ENCODE measurements at regions not wholly inside any gene's neighbourhood (a gene's known extent, or its start where the extent isn't known, plus 50 kb on each side); places are given as distances from the start of the nearest gene placed in this dataset.

DNA sequence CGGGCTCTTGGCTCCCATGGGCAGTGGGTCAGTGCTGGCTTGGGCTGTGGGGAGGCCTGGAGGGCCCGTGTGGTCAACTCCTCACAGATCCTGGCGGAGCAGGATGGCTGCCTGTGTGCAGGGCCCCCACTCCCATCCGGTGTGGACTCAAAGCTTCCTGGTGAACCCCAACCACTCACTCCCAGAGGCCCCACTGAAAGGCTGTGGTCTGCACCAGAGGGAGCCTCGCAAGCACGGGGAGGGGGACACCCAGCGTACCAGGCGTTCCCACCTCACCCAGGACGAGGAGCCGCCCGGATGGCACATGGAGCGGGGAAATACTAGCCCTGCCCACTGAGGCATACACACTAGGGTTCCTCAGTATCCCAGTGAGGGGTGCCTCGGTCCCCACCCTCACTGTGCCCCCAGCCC is 75.4 kb upstream of the ACTRT2 start:
- H3K9me3 Mint-ChIP-seq, result peaks cover 0 to 6% (median 3%) of the 10 kb centered on the region in 6 donors
- H3K4me1 Mint-ChIP-seq, result no peaks in the 10 kb centered on the region
- H3K27ac Mint-ChIP-seq, result no peak overlapping the region
- no peak overlapping the region for H3K4me3 Mint-ChIP-seq
- DNase-seq, result no peak
- peaks cover under 1 to 7% (median 5%) of the 10 kb centered on the region in 3 donors for H3K27me3 Mint-ChIP-seq (ENCODE audit: low read depth in 3 of 3)
- no peaks in the 10 kb centered on the region for H3K36me3 Mint-ChIP-seq

DNA sequence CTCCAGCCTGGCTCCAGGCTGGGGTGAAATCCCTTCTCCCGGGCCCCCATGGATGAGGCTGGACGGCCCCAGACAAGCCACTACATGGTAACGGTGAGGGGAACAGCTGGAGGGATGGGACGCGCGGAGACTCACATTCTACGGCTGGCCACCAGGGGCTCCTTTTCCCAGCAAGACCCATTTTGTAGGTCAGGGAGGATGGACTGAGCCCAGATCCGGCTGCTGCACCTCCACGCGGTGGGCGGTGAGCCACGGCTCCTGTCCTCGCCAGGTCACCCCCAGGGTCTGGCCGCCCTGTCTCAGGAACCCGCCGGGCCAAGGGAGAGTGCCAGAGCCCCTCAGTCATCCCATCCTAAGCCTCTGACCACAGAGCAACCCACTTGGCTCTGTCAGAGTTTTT is 75.0 kb upstream of the ACTRT2 start:
- H3K4me3 Mint-ChIP-seq, result no peak overlapping the region
- no peaks in the 10 kb centered on the region for H3K4me1 Mint-ChIP-seq
- H3K27ac Mint-ChIP-seq, result no peak overlapping the region
- H3K36me3 Mint-ChIP-seq, result no peaks in the 10 kb centered on the region
- DNase-seq, result no peak
- H3K9me3 Mint-ChIP-seq, result peaks cover 0 to 4% (median 2%) of the 10 kb centered on the region in 6 donors
- H3K27me3 Mint-ChIP-seq (ENCODE audit: low read depth in 3 of 3), result peaks cover 0 to 7% (median 3%) of the 10 kb centered on the region in 3 donors

GRCh38 chr1:2946999-2947690 is 74.1 kb upstream of the ACTRT2 start:
- Mint-ChIP-seq H3K36me3 (no peaks in the 10 kb centered on the region), H3K27me3 (ENCODE audit: low read depth in 3 of 3) (peaks cover 0 to 9% (median 1%) of the 10 kb centered on the region in 3 donors), H3K4me3 (no peak overlapping the region), H3K4me1 (no peaks in the 10 kb centered on the region), H3K27ac (no peak overlapping the region), H3K9me3 (no peaks in the 10 kb centered on the region)
- DNase-seq, result no peak

- no peaks in the 10 kb centered on the region for H3K9me3 Mint-ChIP-seq
- H3K36me3 Mint-ChIP-seq, result no peaks in the 10 kb centered on the region
- no peak for DNase-seq
- no peak overlapping the region for H3K27ac Mint-ChIP-seq
- no peak overlapping the region for H3K4me3 Mint-ChIP-seq
- H3K27me3 Mint-ChIP-seq (ENCODE audit: low read depth in 3 of 3), result peaks cover 0 to 5% (median 1%) of the 10 kb centered on the region in 3 donors
- H3K4me1 Mint-ChIP-seq, result no peaks in the 10 kb centered on the region
Observed at GRCh38 chr1:2948001-2948750, 73.1 kb upstream of the ACTRT2 start.

DNA sequence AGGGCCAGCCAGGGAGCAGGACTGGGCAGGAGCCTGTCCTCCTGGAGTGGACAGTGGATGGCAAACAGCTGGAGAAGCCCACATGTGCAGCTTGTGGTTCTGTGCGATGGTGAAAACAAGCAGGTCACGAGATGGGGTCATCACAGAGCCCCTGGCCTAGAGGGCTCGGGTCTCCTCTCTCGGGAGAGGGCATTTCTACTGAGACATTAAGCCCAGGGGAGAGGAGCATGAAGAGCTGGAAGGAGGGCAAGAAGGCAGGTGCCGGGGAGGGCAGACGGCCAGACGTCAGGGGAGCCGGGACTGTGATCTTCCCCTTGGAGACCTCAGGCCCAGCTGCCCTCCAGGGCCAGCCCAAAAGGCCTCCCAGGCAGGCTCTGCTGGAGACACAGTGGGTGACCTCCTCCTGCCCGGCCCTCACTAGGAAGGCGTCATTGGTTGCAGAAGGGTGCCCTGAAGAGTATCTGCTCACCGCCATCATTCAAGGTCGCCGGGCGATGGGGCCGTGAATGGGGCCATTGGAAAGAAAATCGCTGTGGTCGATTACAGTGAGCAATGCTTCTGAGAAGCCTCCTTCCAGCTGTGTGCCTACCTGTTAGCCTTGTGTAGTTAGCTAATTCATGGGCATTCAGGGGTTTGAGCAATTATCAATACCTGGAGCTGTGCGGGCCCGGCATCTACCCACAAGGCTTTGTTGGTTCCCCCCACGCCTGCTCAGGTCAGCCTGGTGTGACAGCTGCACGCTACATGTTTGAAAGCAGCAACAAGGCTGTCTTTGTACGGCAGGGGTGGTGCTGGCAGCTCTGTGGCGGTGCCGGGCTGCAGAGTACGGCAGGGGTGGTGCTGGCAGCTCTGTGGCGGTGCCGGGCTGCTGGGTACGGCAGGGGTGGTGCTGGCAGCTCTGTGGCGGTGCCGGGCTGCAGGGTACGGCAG is 72.3 kb upstream of the ACTRT2 start:
- Mint-ChIP-seq H3K27me3 (ENCODE audit: low read depth in 3 of 3) (peaks cover 0 to 5% (median 1%) of the 10 kb centered on the region in 3 donors), H3K4me3 (no peak overlapping the region), H3K9me3 (peaks cover 0 to 2% (median 0%) of the 10 kb centered on the region in 6 donors), H3K36me3 (no peaks in the 10 kb centered on the region), H3K27ac (no peak overlapping the region), H3K4me1 (peaks cover 0 to 3% of the 10 kb centered on the region in 2 donors)
- DNase-seq, result no peak

- peaks cover 0 to 5% of the 10 kb centered on the region in 2 donors for H3K4me1 Mint-ChIP-seq
- no peak overlapping the region for H3K27ac Mint-ChIP-seq
- H3K27me3 Mint-ChIP-seq (ENCODE audit: low read depth in 3 of 3), result peaks cover 0 to 5% (median 1%) of the 10 kb centered on the region in 3 donors
- no peak for DNase-seq
- H3K4me3 Mint-ChIP-seq, result no peak overlapping the region
- H3K36me3 Mint-ChIP-seq, result no peaks in the 10 kb centered on the region
- H3K9me3 Mint-ChIP-seq, result peaks cover 0 to 6% (median 0%) of the 10 kb centered on the region in 6 donors
Observed at GRCh38 chr1:2949966-2950925, 71.0 kb upstream of the ACTRT2 start.

DNA sequence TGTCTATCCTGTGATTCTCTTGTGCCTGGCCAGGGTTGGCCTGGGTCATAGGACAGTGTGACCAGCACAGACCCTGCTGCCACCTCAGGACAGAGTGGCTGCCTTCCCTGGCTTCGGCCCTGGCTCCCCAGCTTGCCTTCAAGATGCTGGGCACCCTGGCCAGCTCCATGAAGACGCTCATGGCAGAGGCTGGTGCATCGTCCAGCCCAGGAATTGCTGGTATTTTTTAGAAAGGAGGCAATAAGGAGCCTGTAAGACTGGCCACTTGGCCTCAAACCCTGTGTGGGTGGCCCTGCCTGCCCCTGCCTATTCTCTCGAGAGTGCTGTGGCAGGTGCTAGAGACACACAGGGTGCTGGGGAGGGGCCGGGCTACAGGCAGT is 70.4 kb upstream of the ACTRT2 start:
- no peak overlapping the region for H3K4me3 Mint-ChIP-seq
- H3K27me3 Mint-ChIP-seq (ENCODE audit: low read depth in 3 of 3), result peaks cover 0 to 5% (median 3%) of the 10 kb centered on the region in 3 donors
- peaks cover 0 to under 1% (median 0%) of the 10 kb centered on the region in 3 donors for H3K36me3 Mint-ChIP-seq
- no peak for DNase-seq
- H3K27ac Mint-ChIP-seq, result no peak overlapping the region
- H3K9me3 Mint-ChIP-seq, result peaks cover 0 to 8% (median 2%) of the 10 kb centered on the region in 6 donors
- H3K4me1 Mint-ChIP-seq, result peaks cover 0 to 5% of the 10 kb centered on the region in 2 donors

- Mint-ChIP-seq H3K4me1 (peaks cover 0 to 5% of the 10 kb centered on the region in 2 donors), H3K4me3 (no peak overlapping the region)
Observed at GRCh38 chr1:2951856-2952255, 69.4 kb upstream of the ACTRT2 start.

GRCh38 chr1:2952371-2952770 is 68.9 kb upstream of the ACTRT2 start:
- Mint-ChIP-seq H3K9me3 (peaks cover 0 to 18% (median 7%) of the 10 kb centered on the region in 6 donors), H3K36me3 (peaks cover 0 to 3% (median 0%) of the 10 kb centered on the region in 3 donors), H3K4me3 (no peak overlapping the region), H3K27ac (no peak overlapping the region), H3K27me3 (ENCODE audit: low read depth in 3 of 3) (peaks cover 0 to 5% (median 5%) of the 10 kb centered on the region in 3 donors), H3K4me1 (peaks cover 0 to 5% of the 10 kb centered on the region in 2 donors)
- DNase-seq, result no peak

More at GRCh38 chr1:2951856-2952255, 69.4 kb upstream of the ACTRT2 start:
- no peak overlapping the region for H3K27ac Mint-ChIP-seq
- H3K9me3 Mint-ChIP-seq, result peaks cover 0 to 13% (median 6%) of the 10 kb centered on the region in 6 donors
- peaks cover 0 to 3% (median 0%) of the 10 kb centered on the region in 3 donors for H3K36me3 Mint-ChIP-seq
- peaks cover 0 to 5% (median 5%) of the 10 kb centered on the region in 3 donors for H3K27me3 Mint-ChIP-seq (ENCODE audit: low read depth in 3 of 3)
- DNase-seq, result no peak

DNA sequence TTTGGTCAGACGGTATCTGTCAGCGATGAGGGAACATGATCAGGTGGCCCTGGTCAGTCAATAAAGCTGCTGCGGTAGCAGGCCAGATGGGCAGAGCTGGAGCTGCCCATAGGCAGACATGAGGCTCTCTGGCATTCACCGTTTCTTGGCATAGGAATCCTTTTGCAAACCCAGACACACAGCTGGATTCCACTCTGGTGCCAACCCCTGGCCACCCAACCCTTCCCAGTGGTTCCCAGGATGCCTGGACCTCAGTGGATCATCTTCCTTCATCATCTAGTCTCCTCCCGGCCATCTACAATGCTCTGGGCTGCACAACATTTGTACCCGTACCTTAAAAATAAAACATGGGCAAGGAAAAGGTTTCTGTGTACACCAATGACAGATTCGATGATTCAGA is 68.3 kb upstream of the ACTRT2 start:
- no peak for DNase-seq
- Mint-ChIP-seq H3K36me3 (peaks cover 0 to 3% (median 0%) of the 10 kb centered on the region in 3 donors), H3K4me1 (peaks cover 0 to 5% of the 10 kb centered on the region in 2 donors), H3K27ac (no peak overlapping the region), H3K27me3 (ENCODE audit: low read depth in 3 of 3) (peaks cover 0 to 6% (median 5%) of the 10 kb centered on the region in 3 donors), H3K9me3 (peaks cover 4 to 24% (median 10%) of the 10 kb centered on the region in 6 donors), H3K4me3 (no peak overlapping the region)

DNA sequence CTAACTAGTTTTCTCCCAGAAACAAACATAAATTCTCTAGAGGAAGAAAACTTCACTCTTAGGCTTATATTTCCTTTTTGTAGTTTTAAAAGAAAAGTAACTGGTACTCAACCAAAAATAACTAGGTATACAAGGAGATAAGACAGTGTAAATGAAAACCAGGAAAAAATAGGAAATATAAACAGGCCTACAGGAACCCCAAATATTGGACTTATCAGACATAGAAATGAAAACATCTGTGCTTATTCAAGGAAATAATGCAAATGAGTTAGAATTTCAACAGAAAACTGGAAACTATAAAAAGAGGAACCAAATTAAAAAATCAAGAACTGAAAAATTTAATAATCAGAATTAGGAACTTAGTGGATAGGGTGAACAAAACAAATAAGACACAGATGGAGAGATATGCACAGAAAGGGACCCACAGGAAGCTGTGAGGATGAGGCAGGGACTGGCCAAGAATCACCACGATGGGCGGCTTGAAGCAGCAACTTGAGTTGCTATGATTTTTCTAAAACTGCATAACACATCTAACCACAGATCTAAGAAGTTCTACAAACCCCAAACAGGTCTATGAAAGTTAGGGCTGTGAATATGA is 67.5 kb upstream of the ACTRT2 start:
- Mint-ChIP-seq H3K36me3 (peaks cover 0 to 3% (median 0%) of the 10 kb centered on the region in 3 donors), H3K9me3 (peaks cover 8 to 27% (median 14%) of the 10 kb centered on the region in 6 donors), H3K4me3 (no peak overlapping the region), H3K27ac (no peak overlapping the region), H3K4me1 (peaks cover 0 to 5% of the 10 kb centered on the region in 2 donors), H3K27me3 (ENCODE audit: low read depth in 3 of 3) (peaks cover 0 to 9% (median 7%) of the 10 kb centered on the region in 3 donors)
- no peak for DNase-seq

- no peak overlapping the region for H3K27ac Mint-ChIP-seq
- peaks cover 0 to 8% (median 5%) of the 10 kb centered on the region in 3 donors for H3K27me3 Mint-ChIP-seq (ENCODE audit: low read depth in 3 of 3)
- no peak for DNase-seq
- peaks cover 0 to 5% of the 10 kb centered on the region in 2 donors for H3K4me1 Mint-ChIP-seq
- H3K36me3 Mint-ChIP-seq, result peaks cover 0 to 3% (median 0%) of the 10 kb centered on the region in 3 donors
- peaks cover 8 to 27% (median 14%) of the 10 kb centered on the region in 6 donors for H3K9me3 Mint-ChIP-seq
- H3K4me3 Mint-ChIP-seq, result no peak overlapping the region
Observed at GRCh38 chr1:2955652-2956051, 65.6 kb upstream of the ACTRT2 start.

All from immature natural killer cell (primary cell).